D721Med (cell line): ENCODE measurements at regions not wholly inside any gene's neighbourhood (a gene's known extent, or its start where the extent isn't known, plus 50 kb on each side); places are given as distances from the start of the nearest gene placed in this dataset.

Source experiments
- DNase-seq: peaks from one replicate; pipeline ENCODE4 v3.0.0; 2011; ENCODE audit warnings: low spot score; ENCODE audit not compliant: insufficient read length
- FAIRE-seq: peaks from 2 replicates; lab custom pipeline; 2011; peaks lifted over from hg19 to GRCh38; lab: Jason Lieb, UNC
- TF ChIP-seq, protein P1 (sequence below): IDR thresholded peaks from 2 replicates; pipeline ENCODE4 v1.5.1; 2012; ENCODE audit warnings: mild to moderate bottlenecking, control low read depth; ENCODE audit not compliant: insufficient read depth; ENCODE audit errors: missing control alignments

DNA sequence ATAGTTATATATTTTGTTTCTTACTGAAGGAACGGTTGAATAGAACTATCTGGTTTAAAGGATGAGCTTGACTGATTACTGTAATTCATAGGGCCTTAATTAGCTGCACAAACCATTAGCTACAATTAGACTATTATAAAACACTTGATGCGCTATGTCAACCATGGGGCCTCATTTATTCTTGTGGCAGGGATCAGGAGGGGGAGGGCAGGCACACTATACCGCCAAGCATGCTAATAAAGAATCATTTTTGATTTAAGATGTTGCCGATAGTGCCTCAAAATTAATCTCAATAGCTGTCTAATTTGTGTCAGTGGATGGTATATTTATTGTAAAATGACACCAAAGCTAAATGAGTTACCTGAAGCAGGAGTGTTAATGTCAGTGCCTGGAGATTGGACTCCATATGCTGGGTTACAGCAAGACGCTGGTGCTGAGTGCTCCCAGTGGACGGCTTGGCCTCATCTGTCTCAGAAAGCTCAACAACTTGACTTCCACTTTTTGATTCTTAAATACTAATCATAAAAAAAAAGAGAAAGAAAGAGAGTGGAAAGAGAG lies 1007.0 kb upstream of the CELF4 start:
- DNase-seq, result no peak
- TF ChIP-seq, protein P1, sequence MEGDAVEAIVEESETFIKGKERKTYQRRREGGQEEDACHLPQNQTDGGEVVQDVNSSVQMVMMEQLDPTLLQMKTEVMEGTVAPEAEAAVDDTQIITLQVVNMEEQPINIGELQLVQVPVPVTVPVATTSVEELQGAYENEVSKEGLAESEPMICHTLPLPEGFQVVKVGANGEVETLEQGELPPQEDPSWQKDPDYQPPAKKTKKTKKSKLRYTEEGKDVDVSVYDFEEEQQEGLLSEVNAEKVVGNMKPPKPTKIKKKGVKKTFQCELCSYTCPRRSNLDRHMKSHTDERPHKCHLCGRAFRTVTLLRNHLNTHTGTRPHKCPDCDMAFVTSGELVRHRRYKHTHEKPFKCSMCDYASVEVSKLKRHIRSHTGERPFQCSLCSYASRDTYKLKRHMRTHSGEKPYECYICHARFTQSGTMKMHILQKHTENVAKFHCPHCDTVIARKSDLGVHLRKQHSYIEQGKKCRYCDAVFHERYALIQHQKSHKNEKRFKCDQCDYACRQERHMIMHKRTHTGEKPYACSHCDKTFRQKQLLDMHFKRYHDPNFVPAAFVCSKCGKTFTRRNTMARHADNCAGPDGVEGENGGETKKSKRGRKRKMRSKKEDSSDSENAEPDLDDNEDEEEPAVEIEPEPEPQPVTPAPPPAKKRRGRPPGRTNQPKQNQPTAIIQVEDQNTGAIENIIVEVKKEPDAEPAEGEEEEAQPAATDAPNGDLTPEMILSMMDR, result no peak
- FAIRE-seq, result peak; percentile 16

DNA sequence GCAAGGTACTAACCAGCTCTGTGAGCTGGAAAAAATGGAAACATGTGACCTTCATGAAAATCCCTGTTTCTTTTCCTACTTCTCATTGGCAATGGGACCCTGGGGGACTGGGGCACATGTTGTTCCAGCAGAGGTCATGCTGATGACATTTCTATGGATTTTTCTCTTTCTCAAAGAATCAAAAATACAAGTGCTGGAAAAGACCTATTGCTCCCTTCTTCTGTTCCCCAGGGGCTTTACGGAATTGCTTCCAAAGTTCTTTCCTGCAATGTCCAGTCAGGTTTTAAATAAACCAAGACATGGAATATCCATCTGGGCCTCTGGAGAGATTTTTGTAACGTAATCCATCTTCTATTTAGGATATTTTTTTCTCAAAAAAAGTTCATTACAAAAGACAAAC lies 1006.1 kb upstream of the CELF4 start:
- FAIRE-seq, result no peak
- TF ChIP-seq, protein P1, result no peak
- DNase-seq, result no peak

DNA sequence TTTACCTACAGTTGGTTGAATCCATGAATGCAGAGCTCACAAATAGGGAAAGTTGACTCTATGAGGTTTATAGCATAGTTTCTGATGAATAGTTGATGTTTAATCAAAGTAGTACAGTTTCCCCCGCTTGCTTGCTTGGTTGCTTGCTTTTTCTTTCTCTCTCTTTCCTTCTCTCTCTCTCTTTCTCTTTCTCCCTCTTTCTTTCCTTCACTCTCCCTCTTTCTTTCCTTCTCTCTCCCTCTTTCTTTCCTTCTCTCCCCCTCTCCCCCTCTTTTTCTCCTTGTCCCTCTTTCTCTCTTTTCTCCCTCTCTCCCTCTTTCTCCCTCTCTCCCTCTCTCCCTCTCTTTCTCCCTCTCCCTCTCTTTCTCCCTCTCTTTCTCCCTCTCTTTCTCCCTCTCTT lies 999.9 kb upstream of the CELF4 start:
- no peak for DNase-seq
- TF ChIP-seq, protein P1, result no peak
- no peak for FAIRE-seq

DNA sequence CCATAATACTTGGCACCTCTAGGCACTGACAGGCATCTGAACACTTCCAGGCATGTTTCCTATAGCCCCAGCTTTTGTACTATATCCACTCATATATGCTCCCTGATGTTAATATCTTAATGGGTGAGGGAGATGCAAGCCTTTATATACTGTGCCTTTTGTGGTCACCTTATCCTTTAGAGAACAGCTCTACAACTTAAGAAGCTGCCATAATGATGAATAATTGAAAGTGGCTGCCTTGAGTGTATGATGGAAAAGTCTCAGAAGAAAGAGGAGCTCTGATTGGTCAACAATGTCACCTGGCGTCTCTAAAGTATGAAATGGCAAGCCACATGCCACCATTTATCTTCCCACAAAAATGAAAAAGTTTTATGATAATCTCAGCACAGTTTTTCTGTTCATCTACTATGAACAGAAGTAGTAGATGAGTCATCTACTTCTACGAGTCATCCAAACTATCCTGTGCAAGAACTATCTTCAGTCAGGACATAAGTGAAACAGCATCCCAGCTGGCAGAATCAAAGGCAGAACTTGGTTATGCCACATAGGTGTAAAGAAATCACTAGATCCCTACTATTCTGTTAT lies 997.9 kb upstream of the CELF4 start:
- TF ChIP-seq, protein P1, result no peak
- FAIRE-seq, result no peak
- DNase-seq, result no peak

DNA sequence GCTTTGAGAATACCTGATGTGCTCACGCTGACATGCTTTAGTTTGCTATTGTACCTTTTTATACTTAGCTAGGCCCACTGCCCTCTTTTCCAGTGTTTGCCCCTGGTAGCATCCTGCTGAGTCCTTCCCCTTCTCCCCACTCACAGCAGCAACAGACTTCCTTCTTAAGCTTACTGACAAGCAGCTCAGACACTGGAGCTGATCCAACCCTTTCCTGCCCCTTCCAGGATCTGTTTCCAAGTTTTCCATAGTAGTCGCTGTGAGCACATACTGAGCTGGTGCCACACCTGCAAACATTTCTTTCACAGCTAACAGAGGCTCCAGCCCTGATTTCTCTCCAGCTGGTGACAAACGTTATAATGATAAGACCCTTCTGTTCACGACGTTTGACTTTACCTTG lies 991.4 kb upstream of the CELF4 start:
- no peak for DNase-seq
- FAIRE-seq, result peak; percentile 11
- TF ChIP-seq, protein P1, result no peak

DNA sequence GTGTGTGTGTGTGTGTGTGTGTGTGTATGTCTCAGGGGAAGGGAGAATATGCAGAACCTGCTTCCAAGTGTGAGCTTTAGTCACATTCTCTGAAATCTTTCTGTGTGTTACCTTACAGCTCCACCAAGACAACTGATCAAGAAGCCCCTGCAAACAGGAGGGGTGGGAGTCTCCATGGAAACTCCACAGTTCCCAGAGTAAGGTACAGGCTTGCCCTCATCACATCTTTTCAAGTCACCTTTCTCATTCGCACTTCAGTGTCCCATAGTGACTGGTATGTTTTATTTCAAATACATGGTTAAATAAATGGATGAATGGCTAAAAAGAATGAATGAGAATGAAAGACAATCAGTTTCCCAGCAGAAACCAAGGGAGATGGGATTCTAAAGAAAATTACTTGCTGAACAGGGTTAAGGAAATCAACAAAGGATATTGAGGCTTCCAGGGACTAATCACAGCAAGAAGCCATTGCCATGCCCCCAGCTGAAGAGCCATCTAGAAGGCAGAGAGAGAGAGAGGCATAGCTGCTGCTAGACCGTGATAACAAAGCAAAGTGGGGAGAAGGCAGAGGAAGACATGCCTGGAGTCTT lies 987.2 kb upstream of the CELF4 start:
- no peak for FAIRE-seq
- DNase-seq, result no peak

More for the DNA sequence above, 987.2 kb upstream of the CELF4 start:
- TF ChIP-seq, protein P1, result no peak
